Central memory CD8-positive, alpha-beta T cell (primary cell): ENCODE measurements at regions not wholly inside any gene's neighbourhood (a gene's known extent, or its start where the extent isn't known, plus 50 kb on each side); places are given as distances from the start of the nearest gene placed in this dataset.

ENCODE experiments used
- ATAC-seq: fragments of 150-1000 bp; cut with Tn5 transposase; replicated peaks from 2 replicates; pipeline ENCODE4 v1.10.0; 2022; ENCODE audit warnings: mild to moderate bottlenecking, moderate FRiP score, moderate number of reproducible peaks; ENCODE audit not compliant: poor library complexity, severe bottlenecking; ENCODE audit errors: extremely low read depth
- DNase-seq, 2 donors: peaks; one replicate each; pipeline ENCODE4 v3.0.0; 2021; ENCODE audit warnings: low spot score in 2 of 2
- H3K27ac Mint-ChIP-seq: one replicate; pipeline ENCODE4 v1.8.0; 2022; ENCODE audit warnings: low read depth, mild to moderate bottlenecking, moderate library complexity, mixed read lengths
- H3K27me3 Mint-ChIP-seq: one replicate; pipeline ENCODE4 v1.8.0; 2022; ENCODE audit warnings: mixed read lengths
- H3K36me3 Mint-ChIP-seq: one replicate; pipeline ENCODE4 v1.8.0; 2022; ENCODE audit warnings: mild to moderate bottlenecking, moderate library complexity, mixed read lengths; ENCODE audit not compliant: insufficient read depth
- H3K4me1 Mint-ChIP-seq: one replicate; pipeline ENCODE4 v1.8.0; 2022; ENCODE audit warnings: mixed read lengths
- H3K4me3 Mint-ChIP-seq: one replicate; pipeline ENCODE4 v1.8.0; 2022; ENCODE audit warnings: mild to moderate bottlenecking, moderate library complexity, mixed read lengths
- H3K9me3 Mint-ChIP-seq: one replicate; pipeline ENCODE4 v1.8.0; 2022; ENCODE audit warnings: mixed read lengths

DNA sequence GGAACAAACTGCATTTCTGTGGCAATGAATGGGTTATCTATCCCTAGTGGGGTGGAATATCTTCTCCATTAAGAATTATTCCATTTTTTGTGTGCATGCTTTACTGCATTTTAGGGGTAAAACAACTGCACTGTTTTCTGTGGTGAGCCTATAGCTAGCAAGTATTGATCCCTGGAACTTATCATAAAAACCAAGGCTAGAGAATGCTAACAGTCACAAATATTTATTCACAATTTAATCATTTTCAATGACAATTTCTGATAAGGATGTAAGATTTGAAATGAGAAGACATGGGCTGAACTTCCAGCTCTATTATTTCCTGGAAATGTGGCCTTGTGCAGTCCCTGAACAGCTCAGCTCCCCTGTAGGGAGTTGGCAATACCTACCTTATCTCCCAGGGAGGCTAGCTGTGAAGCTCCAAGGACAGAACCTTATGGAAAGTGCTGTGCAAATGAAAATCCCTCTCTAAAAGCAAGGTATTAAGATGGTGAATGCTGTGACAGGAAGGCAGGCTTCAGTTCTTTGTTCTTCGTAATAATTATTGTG, 51.5 kb upstream of the FAM216B start:
- Mint-ChIP-seq H3K4me1 (no peaks in the 10 kb centered on the region), H3K9me3 (peaks cover 12% of the 10 kb centered on the region), H3K4me3 (no peak overlapping the region), H3K27me3 (peaks cover 11% of the 10 kb centered on the region), H3K27ac (no peak overlapping the region), H3K36me3 (no peaks in the 10 kb centered on the region)
- no peak for ATAC-seq
- no peak for DNase-seq
